HG03342 (cell line): ENCODE measurements at regions not wholly inside any gene's neighbourhood (a gene's known extent, or its start where the extent isn't known, plus 50 kb on each side); places are given as distances from the start of the nearest gene placed in this dataset.
"Not testable (repeated sequence)": the region's sequence is repeated elsewhere in the genome, so short reads cannot be mapped to it uniquely, and the experiment has no call there.

Experiments used
- ATAC-seq: cut with Tn5 transposase; IDR thresholded peaks from one replicate; pipeline ENCODE4 v1.9.1; 2021; ENCODE audit warnings: mild to moderate bottlenecking, moderate library complexity; ENCODE audit not compliant: unreplicated experiment

- ATAC-seq, result peak; percentile 60
These were observed 512.9 kb upstream of the ACVR2A start for GRCh38 chr2:147331790-147332419.

DNA sequence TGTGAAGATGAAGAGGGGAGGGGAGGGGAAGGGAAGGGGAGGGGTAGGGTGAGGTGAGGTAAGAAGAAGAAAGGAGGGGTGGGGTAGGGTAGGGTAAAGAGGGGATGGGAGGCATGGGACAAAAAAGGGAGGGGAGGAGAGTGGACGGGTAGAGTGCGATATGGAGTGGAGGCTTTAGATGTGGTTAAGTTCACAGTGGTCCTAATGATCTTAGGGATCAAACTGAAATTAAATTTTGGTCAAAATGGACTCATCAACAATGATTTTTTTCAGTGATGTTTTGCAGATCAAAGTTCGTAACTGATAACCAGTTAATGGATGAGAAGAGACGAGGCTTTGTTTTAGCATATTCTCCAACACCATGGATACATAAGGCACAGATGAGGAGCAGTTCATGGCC, 513.9 kb upstream of the ACVR2A start:
- no peak for ATAC-seq

- ATAC-seq, result peak; percentile 58
These were observed 517.2 kb upstream of the ACVR2A start for GRCh38 chr2:147327613-147328012.

DNA sequence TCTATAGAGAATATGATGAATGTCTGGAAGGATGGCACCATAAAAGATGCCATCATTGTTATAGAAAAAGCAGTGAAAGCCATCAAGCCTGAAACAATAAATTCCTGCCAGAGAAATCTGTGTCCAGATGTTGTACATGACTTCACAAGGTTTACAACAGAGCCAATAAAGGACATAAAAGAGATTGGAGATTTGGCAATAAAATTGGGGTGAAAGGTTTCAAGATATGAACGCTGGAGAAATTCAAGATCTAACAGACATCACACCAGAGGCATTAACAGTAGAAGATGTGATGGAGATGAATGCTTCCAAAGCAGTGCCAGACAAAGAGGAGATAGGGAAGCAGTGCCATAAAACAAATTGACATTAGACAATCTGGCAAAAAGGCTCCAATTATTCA, 518.8 kb upstream of the ACVR2A start:
- ATAC-seq, result no peak

DNA sequence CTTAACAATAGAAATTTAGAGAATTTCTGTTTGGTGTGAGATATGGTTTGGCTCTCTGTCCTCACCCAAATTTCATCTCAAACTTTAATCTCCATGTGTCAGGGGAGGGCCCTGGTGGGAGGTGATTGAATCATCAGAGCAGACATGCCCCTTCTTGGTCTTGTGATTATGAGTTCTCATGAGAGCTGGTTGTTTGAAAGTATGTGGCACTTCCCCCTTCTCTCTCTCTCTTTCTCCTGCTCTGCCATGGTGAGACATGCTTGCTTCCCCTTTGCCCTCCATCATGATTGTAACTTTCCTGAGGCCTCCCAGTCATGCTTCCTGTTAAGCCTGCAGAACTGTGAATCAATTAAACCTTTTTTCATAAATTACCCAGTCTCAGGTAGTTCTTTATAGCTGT, 524.7 kb upstream of the ACVR2A start:
- ATAC-seq, result no peak

DNA sequence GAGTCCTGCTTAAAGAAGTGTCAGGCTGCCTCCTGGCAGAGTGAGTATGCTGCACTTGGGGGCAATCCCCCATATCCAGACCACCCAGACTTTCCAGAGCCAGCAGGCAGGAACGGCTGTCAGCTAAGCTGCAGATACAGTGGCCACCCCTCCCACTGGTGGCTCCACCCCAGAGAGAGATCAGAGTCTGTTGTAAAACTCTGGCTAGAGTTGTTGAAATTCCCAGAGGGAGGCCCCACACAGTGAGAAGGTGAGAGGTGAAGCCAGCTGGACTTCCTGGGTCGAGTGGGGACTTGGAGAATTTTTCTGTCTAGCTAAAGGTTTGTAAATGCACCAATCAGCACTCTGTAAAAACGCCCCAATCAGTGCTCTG, 533.8 kb upstream of the ACVR2A start:
- ATAC-seq, result no peak

DNA sequence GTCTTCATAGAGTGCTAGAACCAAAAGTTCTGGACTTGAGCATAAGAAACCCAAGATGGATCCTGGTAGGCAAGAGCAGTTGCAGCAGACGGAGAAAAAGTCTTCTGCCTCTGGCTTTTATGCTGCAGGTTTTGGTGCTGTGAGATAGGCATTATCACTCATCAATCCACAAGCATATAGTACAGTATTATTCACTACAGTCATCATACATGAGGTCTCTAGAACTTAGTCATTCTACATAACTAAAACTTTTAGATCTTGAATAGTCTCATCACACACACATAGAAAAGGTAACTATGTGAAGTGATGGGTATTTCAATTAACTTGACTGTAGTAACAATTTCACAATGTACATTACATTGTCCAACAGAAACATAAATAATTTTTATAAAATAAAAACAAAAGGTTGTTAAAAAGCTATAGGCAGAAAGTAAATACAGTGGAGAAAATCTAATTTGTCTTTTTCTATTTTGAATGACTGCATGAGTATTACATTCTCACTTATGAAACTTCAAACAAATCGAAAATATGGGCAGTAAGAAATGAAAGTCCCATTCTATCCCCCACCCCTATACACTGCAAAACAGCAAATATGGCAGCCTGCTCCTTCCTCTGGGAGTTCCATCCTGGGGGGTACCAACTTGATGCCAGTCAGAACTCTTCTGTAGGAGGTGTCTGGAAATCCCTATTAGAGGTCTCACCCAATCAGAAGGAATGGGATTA, 534.3 kb upstream of the ACVR2A start:
- ATAC-seq, result no peak

- ATAC-seq, result peak; percentile 86
These were observed 547.0 kb upstream of the ACVR2A start for GRCh38 chr2:147297820-147298219.

- no peak for ATAC-seq
These were observed 549.9 kb upstream of the ACVR2A start for GRCh38 chr2:147294825-147295392.

- no peak for ATAC-seq
These were observed 550.6 kb upstream of the ACVR2A start for GRCh38 chr2:147293991-147294824.

GRCh38 chr2:147288131-147288530, 556.7 kb upstream of the ACVR2A start:
- no peak for ATAC-seq

DNA sequence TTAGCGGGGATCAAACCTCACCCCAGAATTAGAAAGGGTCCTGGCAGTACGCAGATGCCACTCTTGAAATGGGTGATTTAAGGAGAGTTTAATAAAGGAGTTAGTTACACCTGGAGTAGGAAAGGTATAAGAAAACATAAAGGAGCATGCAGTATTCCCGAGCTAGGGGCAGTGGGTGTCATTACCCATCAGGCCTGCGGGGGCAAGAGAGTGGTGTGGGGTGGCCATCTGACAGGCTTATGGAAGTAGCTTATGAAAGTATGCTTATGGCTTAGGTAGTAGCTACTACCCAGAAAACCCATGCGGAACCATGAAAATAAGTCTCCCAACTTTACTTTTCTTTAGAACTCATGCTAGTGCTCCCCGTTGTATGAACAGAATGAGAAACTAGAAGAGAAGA, 568.9 kb upstream of the ACVR2A start:
- peak; percentile 63 for ATAC-seq

DNA sequence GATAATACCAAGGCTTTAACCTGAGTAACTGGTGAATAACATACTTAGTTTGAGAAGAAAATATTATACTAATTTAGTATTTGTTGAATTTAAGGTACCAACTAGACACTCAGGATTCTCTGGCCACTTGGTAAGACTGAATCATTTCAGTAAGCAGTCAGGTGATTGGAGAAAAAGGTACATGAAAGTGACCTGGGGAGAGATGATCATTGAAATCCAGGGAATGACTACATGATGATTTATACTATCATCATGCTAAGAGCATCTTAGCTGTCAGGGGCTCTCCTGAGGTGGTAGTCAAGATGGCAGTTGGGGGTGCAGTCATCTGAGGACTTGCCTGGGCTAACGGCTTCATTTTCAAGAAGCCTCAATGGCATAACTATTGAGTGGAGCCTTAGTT, 571.2 kb upstream of the ACVR2A start:
- no peak for ATAC-seq

- no peak for ATAC-seq
These were observed 571.7 kb upstream of the ACVR2A start for GRCh38 chr2:147273106-147273505.

DNA sequence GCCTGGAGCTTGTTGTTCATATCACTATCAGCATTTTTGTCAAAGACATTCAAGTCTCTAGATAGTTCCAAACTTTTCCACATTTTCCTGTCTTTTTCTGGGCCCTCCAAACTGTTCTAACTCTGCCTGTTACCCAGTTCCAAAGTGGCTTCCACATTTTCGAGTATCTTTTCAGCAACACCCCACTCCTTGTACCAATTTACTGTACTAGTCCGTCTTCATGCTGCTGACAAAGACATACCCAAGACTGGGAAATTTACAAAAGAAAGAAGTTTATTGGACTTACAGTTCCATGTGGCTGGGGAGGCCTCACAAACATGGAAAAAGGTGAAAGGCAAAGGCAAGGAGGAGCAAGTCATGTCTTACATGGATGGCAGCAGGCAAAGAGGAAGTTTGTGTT, 575.2 kb upstream of the ACVR2A start:
- ATAC-seq, result not testable (repeated sequence)

GRCh38 chr2:147260241-147260640, 584.6 kb upstream of the ACVR2A start:
- ATAC-seq, result no peak

DNA sequence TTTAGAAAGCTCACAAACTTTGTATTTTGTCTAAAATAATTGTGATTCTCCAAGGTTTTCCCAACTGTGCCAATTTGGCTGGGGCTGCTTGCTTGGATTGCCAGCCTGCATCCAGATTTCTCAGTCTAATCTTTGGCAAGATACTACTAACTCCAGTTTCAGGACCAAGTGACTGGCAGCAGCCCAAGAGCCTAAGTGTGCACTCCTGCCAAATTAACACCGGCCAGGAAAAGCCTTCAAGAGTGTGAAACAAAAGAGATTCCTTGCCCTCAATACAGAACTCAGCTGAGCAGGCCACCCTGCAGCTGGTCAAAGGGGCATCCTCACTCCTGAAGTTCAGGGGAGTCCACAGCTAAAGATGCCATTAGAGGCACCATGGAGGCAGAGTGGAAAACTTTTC, 589.0 kb upstream of the ACVR2A start:
- no peak for ATAC-seq

- ATAC-seq, result peak; percentile 68
These were observed 594.0 kb upstream of the ACVR2A start for GRCh38 chr2:147250652-147251356.

GRCh38 chr2:147247749-147248148, 597.1 kb upstream of the ACVR2A start:
- no peak for ATAC-seq

DNA sequence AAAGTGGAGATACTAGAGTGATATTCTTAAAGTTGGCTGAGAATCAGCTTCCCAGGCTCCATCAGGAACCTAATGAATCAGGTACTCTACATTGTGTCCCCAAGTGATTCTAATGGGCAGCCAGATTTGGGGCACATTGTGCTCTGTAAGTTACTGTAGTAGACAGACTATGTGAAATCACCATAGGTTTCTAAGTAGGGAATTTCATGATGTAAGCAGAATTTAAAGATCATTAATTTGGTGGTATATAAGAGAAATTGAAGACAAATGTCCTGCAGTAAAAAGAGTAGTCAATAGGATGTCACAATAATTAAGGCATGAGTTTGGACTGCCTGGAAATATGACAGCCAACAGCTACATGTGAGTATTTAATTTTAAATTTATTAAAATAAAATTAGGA, 602.4 kb upstream of the ACVR2A start:
- ATAC-seq, result no peak

- no peak for ATAC-seq
These were observed 608.2 kb upstream of the ACVR2A start for GRCh38 chr2:147236601-147237000.
